Upper lobe of left lung (tissue), 4 donors: ENCODE measurements at regions not wholly inside any gene's neighbourhood (a gene's known extent, or its start where the extent isn't known, plus 50 kb on each side); places are given as distances from the start of the nearest gene placed in this dataset.

ENCODE experiments used
- EP300 ChIP-seq, 4 donors: sonication (generic); formaldehyde crosslinking; IDR thresholded peaks; one replicate each; pipeline ENCODE4 v1.5.1; 2017; ENCODE audit warnings: antibody characterized with exemption in 4 of 4, control low read depth in 2 of 4
- POLR2A ChIP-seq, 4 donors: fragments of 450-650 bp; IDR thresholded peaks; one replicate each; pipeline ENCODE4 v1.5.1; 2016 to 2017; ENCODE audit warnings: antibody characterized with exemption in 4 of 4, mild to moderate bottlenecking in 2 of 4
- POLR2AphosphoS5 ChIP-seq, 2 donors: sonication (generic); formaldehyde crosslinking; IDR thresholded peaks; one replicate each; pipeline ENCODE4 v1.5.1; 2017; ENCODE audit warnings: antibody characterized with exemption in 2 of 2
- TF ChIP-seq, protein P1 (sequence below), 6 experiments: fragments of 450-650 bp in 4 of 6; fragments of 200-600 bp in 2 of 6; sonication (generic) in 2 of 6; IDR thresholded peaks; one replicate each; pipeline ENCODE4 v1.5.1; 2016 to 2019; ENCODE audit warnings: antibody characterized with exemption in 6 of 6

- TF ChIP-seq, protein P1, sequence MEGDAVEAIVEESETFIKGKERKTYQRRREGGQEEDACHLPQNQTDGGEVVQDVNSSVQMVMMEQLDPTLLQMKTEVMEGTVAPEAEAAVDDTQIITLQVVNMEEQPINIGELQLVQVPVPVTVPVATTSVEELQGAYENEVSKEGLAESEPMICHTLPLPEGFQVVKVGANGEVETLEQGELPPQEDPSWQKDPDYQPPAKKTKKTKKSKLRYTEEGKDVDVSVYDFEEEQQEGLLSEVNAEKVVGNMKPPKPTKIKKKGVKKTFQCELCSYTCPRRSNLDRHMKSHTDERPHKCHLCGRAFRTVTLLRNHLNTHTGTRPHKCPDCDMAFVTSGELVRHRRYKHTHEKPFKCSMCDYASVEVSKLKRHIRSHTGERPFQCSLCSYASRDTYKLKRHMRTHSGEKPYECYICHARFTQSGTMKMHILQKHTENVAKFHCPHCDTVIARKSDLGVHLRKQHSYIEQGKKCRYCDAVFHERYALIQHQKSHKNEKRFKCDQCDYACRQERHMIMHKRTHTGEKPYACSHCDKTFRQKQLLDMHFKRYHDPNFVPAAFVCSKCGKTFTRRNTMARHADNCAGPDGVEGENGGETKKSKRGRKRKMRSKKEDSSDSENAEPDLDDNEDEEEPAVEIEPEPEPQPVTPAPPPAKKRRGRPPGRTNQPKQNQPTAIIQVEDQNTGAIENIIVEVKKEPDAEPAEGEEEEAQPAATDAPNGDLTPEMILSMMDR (IDR thresholded peaks at IDR 0.05) = no peak
- no peak for TF ChIP-seq POLR2AphosphoS5 (IDR thresholded peaks at IDR 0.05)
- no peak for TF ChIP-seq POLR2A (IDR thresholded peaks at IDR 0.05)
- TF ChIP-seq EP300 (IDR thresholded peaks at IDR 0.05) = no peak
Observed at GRCh38 chr10:90642650-90643049, 215.2 kb downstream of the HTR7 start.
